NCI-H2227 (cell line): ENCODE measurements at regions not wholly inside any gene's neighbourhood (a gene's known extent, or its start where the extent isn't known, plus 50 kb on each side); places are given as distances from the start of the nearest gene placed in this dataset.
A peak's percentile ranks its signal among the peaks of the same experiment; 100 is the strongest.
"Not testable (repeated sequence)": the region's sequence is repeated elsewhere in the genome, so short reads cannot be mapped to it uniquely, and the experiment has no call there.

ENCODE experiments used
- DNase-seq: peaks from one replicate; lab custom pipeline; 2025; ENCODE audit not compliant: unreplicated experiment; lab: John Stamatoyannopoulos, UW

- DNase-seq, result no peak
Observed at GRCh38 chr11:15300341-15300740, 185.6 kb downstream of the INSC start.

GRCh38 chr11:15307619-15308024 lies 192.9 kb downstream of the INSC start:
- DNase-seq, result no peak

DNA sequence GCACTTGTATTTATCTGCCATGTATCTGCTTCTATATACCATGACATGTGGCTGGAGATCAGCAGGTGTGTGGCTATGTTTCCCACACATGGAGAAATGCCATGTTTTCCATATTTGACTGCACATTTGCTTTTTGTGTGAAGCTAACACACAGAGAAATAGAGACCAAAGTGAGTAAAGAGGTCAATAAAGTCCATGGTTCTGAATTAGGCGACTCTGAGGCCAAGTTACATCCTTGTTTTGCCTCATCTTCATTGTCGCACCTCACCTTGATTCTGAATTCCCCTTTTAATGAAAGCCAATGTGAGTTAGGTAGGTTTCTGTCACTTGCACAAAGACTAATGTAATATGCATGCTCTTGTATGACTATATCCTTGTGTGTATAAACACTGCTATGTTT lies 194.1 kb downstream of the INSC start:
- no peak for DNase-seq

GRCh38 chr11:15309296-15309695 lies 194.6 kb downstream of the INSC start:
- no peak for DNase-seq

- no peak for DNase-seq
Observed at GRCh38 chr11:15313862-15314261, 199.1 kb downstream of the INSC start.

- DNase-seq, result no peak
Observed at GRCh38 chr11:15318814-15319213, 204.1 kb downstream of the INSC start.

GRCh38 chr11:15326520-15326919 lies 211.8 kb downstream of the INSC start:
- no peak for DNase-seq

- peak; percentile 87 for DNase-seq
Observed at GRCh38 chr11:15327786-15328231, 213.1 kb downstream of the INSC start.

- DNase-seq, result no peak
Observed at GRCh38 chr11:15333407-15333806, 218.7 kb downstream of the INSC start.

GRCh38 chr11:15334766-15335165 lies 220.0 kb downstream of the INSC start:
- no peak for DNase-seq

- no peak for DNase-seq
Observed at GRCh38 chr11:15336021-15336420, 221.3 kb downstream of the INSC start.

GRCh38 chr11:15339302-15339701 lies 224.6 kb downstream of the INSC start:
- no peak for DNase-seq

- peak; percentile 49 for DNase-seq
Observed at GRCh38 chr11:15341587-15341986, 226.9 kb downstream of the INSC start.

- DNase-seq, result no peak
Observed at GRCh38 chr11:15342163-15342562, 227.4 kb downstream of the INSC start.

DNA sequence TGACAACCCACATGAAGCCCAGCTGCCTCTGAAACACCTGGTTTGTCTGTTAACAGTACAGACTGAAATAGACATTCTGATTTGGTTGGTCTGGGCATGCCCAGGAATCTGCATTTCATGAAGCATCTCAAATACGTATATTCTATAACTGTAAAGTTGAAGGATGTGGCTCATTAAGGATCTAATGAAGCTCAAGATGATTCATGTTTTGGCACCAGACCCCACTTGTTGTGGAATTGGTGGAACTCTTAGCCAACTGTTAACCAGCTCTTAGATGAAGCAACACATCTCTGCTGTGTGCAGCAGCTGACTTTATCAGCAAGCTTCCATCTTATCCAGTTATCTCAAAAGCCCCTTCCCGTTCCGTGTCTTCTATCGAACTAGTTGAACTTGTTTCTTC lies 232.2 kb downstream of the INSC start:
- no peak for DNase-seq

- no peak for DNase-seq
Observed at GRCh38 chr11:15347969-15348734, 233.4 kb downstream of the INSC start.

DNA sequence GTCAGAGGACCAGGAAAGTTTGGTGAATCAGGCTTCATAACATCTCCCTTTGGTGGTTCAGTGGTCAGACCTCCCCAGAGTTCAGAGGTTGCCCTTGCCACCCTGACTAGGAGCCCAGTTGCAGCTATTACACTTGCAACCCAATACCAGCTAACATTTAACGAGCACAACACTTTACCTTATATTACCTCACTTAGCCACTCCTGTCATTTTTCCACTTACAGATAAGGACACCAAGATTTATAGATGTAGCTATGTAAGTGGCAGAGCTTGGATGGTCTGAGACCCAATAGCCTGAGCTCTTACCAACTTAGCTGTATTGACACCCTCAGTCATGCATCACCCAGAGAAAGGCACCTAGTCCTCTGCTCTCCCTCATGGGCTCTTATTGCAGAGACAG lies 234.7 kb downstream of the INSC start:
- DNase-seq, result no peak

DNA sequence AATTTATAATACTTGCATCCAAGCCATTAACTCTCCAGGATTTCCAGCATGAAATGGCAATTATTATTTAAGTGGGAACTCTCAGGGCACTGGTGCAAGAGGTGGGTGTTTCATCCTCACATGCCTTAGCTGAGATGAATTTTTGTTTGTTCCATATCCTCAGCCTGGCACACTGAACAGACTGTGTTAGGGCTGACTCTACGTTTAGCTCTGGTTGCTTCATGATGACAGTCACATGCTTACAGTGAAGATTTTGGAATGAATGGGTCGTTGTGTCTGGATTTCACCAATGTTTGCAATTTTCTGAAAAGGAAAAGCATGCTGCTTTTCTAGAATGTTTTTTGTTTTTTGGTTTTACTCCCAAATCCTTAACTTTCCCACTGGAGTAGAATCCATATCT lies 246.6 kb downstream of the INSC start:
- DNase-seq, result no peak

GRCh38 chr11:15365286-15365685 lies 250.6 kb downstream of the INSC start:
- not testable (repeated sequence) for DNase-seq

DNA sequence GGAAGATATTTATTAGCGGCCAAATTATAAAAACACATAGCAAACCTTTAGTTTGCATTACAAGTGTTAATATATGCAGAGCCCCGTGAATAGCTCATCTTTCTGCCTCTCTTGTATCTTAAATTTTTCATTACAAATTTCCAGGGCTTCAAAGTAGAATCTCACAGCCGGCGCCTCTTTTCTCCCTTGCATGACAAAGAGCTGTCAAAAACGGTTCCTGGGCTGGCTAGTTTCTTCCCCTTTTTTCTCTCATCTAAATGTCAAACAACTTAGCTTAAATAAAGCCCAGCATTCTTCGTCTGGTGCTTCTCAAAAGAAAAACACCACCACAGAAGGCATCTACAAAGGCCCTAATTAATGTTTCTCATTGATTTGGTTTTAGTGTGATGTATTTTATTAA lies 253.0 kb downstream of the INSC start:
- DNase-seq, result no peak

DNA sequence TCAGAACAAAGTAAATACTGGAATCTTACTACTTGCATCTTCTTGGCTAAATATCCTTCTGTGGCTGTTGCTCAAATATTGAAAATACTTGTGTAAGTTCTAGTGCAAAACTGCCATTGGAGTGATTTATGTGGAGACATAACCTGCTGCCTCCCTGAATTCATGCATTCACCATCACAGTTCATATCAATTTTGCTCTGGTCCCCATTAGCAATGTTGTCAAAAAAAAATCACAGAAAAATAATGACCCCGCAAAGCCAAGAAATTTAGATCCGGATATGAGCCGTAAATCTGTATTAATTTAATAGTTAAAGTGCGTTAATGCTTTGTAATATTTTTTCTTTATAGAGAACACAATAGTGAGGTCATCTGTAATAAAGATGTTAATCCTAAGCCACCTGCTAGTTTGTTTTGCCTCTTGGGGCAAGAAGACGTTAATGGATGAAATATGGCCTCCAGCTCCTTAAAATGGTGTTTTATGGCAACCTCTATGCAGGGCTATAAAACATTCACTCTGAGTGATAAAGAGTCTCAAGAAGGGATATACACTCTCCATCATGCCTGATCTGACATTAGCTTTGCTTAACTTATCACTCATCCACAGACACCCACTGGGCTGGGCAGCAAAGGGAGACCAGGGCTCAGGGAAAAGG lies 255.9 kb downstream of the INSC start:
- DNase-seq, result no peak

DNA sequence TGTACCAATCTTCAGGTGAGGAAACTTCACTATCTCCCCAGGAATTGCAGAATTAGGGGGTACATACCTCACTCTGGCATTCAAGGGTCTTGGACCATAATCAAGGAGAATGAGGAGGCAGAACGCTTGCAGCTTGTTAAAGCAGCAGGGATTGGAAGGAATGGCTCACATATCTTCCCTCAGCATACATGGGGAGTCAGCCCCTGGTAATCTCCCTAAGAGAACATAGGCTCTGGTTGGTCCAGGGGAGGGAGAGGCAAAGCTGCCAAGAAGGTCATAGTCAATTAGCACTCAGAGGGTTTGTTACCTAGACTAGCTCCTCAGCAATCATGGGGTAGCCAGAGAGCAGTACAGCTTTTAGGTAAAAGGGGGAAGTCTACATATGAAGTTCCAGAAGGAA lies 256.8 kb downstream of the INSC start:
- DNase-seq, result no peak

GRCh38 chr11:15374418-15374817 lies 259.7 kb downstream of the INSC start:
- no peak for DNase-seq
